ENCODE measurements at regions not wholly inside any gene's neighbourhood (a gene's known extent, or its start where the extent isn't known, plus 50 kb on each side); places are given as distances from the start of the nearest gene placed in this dataset.

DNA sequence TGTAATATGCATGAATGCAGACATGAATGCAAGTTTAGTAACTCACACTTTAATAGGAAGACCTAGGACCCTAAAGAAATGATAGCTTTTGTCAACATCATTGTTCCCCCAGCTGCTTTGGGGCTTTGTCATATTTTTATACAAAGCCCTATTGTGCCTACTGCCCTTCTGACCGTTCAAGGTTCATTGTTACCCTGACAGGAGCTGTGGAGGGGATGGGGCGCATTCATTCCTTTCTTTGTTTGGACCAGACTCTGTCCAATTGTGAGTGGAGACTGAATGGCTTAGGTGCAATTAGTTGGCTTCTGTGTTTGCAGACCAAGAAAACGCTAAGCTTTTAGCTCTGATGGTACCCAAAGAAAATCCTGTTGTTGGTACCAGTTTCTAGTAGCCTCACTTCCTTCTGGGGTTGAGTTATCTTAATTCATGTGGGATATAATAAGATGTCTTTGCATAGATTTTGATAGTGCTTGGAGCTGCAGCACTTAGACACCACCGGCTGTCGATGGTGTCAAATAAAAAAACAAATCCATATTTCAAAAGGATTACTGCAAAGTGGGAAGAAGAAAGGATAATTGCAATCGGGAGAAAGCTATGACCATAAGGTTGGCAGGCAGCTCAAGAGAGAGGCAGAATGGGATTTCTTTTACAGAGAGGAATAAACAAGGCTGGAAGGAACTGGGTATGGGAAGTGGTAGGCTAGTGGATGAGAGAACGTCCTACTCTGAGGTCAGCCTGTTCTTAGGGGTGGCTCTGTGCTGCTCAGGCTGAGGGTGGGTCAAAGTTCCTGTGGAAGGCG lies 133.9 kb upstream of the TMTC4 start:
- TF ChIP-seq, protein P1, sequence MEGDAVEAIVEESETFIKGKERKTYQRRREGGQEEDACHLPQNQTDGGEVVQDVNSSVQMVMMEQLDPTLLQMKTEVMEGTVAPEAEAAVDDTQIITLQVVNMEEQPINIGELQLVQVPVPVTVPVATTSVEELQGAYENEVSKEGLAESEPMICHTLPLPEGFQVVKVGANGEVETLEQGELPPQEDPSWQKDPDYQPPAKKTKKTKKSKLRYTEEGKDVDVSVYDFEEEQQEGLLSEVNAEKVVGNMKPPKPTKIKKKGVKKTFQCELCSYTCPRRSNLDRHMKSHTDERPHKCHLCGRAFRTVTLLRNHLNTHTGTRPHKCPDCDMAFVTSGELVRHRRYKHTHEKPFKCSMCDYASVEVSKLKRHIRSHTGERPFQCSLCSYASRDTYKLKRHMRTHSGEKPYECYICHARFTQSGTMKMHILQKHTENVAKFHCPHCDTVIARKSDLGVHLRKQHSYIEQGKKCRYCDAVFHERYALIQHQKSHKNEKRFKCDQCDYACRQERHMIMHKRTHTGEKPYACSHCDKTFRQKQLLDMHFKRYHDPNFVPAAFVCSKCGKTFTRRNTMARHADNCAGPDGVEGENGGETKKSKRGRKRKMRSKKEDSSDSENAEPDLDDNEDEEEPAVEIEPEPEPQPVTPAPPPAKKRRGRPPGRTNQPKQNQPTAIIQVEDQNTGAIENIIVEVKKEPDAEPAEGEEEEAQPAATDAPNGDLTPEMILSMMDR (IDR thresholded peaks at IDR 0.05), result no peak
- TF ChIP-seq POLR2AphosphoS5 (IDR thresholded peaks at IDR 0.05) (no peak), POLR2A (IDR thresholded peaks at IDR 0.05) (no peak)
